Fibroblast of skin of scalp (primary cell): ENCODE measurements at regions not wholly inside any gene's neighbourhood (a gene's known extent, or its start where the extent isn't known, plus 50 kb on each side); places are given as distances from the start of the nearest gene placed in this dataset.
"Not testable (repeated sequence)": the region's sequence is repeated elsewhere in the genome, so short reads cannot be mapped to it uniquely, and the experiment has no call there.

Source experiments
- DNase-seq: peaks from one replicate; pipeline ENCODE4 v3.0.0-alpha.2; 2013

- peak; percentile 76 for DNase-seq
These were observed 90.3 kb downstream of the RPL27A start for GRCh38 chr11:8772571-8773519.

- DNase-seq: no peak
These were observed 91.4 kb downstream of the RPL27A start for GRCh38 chr11:8773916-8774539.

DNA sequence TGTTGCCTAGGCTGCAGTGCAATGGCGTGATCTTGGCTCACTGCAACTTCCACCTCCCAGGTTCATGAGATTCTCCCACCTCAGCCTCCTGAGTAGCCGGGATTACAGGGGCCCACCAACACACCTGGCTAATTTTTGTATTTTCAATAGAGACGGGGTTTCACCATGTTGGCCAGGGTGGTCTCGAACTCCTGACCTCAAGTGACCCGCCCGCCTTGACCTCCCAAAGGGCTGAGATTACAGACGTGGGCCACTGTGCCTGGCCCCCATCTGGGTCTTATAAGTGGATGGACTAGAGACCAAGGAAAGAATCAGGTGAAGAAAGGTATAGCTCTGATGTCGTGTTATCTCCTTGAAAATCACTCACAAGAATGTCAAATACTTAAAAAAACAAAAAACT is 92.3 kb downstream of the RPL27A start:
- DNase-seq: not testable (repeated sequence)

DNA sequence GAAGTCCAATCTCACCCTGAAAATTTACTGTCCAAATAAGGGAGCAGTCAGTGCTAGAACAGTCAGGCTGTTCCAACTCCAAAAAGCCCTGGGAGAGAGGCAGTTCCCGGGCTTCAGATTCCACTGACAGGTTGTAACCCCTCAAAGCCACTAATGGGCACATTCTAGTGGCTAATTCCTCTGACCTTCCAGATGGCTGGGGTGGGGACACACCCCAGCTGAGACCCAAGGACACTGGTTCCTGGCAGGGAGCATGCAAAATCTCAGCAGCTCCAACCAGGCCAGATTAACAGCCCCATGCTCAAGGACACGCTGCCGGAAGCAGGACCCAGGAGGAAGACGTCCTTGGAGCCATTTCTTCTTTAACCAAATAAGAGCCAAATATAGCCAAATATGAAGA is 92.7 kb downstream of the RPL27A start:
- DNase-seq: peak; percentile 56

- DNase-seq: no peak
These were observed 93.1 kb downstream of the RPL27A start for GRCh38 chr11:8775734-8776133.

DNA sequence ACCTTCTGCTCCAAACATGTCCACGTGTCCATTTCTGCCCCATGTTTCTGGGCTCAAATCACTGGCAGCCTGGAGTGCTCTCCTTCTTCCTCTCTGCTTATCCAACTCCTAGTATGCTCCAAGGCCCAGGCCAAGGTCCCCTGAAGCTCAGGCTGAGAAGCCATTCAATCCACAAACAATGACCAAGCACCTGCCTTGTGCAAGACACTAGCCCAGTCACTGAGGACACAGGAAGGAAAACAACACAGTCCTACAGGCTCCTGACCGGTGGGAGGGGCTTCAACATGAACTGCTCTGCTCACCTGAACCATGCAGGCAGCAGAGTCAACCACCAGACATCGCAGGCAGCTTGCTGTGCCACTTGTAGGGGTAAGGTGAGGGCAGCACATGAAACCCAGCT is 93.6 kb downstream of the RPL27A start:
- DNase-seq: no peak

- no peak for DNase-seq
These were observed 95.5 kb downstream of the RPL27A start for GRCh38 chr11:8777907-8778767.

- no peak for DNase-seq
These were observed 96.5 kb downstream of the RPL27A start for GRCh38 chr11:8779107-8779506.

DNA sequence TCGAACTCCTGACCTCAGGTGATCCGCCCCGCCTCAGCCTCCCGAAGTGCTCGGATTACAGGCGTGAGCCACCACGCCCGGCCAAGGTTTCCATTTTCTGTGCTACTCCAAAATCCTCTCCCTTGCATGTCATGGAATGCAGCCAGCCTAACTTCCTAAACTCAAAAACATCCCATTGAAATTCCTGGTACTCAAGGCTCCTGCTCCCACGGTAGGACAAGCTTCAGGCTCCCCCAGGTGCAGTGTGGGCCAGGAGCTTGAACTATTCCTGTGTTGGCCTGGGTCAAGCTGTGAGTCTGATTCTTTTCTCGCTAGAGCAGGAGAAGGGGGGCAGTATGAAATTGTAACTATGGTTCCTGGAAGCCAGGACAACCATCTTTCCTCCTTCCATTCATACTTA is 97.1 kb downstream of the RPL27A start:
- no peak for DNase-seq

DNA sequence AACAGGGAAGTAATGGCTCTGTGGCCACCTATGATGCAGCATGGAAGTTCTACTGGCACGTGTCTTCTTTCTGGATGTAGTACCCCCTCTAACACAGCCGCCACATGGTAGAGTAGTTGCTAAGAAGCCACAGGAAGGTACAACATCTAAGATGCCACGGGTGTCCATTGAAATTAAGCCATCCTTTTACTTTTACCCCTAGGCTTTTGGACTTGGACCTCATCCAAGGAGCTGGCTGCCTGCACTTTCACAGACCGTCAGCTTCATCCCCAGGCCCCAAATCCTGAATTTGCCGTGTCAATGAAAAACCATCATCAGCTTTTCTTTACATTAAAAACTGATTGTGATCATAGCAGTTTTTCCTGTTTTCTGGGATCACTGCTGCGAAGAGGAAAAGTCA is 102.4 kb downstream of the RPL27A start:
- no peak for DNase-seq

GRCh38 chr11:8785457-8785856 is 102.9 kb downstream of the RPL27A start:
- no peak for DNase-seq

GRCh38 chr11:8785998-8786397 is 103.4 kb downstream of the RPL27A start:
- DNase-seq: no peak

DNA sequence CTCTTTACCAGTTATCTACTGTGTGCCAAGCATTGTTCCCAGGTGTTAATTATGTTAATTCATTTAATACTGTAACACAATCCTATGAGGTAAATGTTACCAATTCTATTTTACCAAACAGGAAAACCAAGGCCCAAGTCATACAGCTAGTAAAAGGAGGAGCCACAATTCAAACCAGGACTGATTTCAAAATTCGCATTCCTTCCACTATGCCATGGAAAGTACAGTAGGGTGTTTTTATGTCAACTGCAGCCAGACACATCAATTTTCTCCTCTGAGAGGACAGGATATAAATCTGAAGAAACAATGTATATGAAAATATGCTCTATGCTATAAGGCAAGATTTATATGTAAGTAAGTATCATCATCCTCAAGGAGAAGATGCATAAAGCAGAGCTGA is 104.3 kb downstream of the RPL27A start:
- peak; percentile 45 for DNase-seq

GRCh38 chr11:8787372-8787771 is 104.8 kb downstream of the RPL27A start:
- no peak for DNase-seq

DNA sequence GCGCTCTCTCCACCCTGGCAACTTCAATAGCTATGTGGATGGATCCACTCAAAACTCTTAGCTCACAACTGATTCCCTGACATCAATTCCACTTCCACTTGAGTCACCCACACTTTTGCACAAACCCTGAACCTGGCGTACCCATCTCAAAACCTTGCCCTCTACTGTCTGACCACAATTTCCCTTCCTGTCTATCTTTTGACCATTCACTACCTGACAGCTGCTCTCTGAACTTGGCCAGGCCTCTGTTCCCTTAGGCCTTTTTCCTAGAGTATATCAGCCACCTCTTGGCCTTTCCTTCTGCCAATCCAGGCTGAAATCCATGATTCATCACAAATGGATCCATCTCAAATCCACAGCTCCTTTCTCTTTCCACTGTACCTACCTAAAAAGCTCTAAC is 106.0 kb downstream of the RPL27A start:
- DNase-seq: no peak

DNA sequence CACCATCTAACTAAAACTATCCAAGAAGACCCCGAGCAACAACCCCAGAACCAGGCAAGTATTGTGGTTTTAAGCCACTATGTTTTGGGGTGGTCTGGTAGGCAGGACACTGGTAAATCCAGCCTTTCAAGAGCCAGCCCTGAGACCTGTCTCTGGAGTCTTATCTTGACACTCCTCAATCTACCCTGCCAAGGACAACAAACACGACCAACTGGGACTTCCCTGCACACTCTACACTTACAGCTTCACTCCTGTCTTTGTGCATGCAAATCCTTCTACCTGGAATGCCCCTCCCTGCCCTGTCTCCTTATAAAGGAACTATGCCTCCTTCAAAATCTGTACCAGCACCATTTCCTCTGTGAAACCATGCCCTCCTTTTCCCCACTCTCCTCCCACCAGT is 107.3 kb downstream of the RPL27A start:
- DNase-seq: no peak

- DNase-seq: no peak
These were observed 108.4 kb downstream of the RPL27A start for GRCh38 chr11:8790968-8791367.

DNA sequence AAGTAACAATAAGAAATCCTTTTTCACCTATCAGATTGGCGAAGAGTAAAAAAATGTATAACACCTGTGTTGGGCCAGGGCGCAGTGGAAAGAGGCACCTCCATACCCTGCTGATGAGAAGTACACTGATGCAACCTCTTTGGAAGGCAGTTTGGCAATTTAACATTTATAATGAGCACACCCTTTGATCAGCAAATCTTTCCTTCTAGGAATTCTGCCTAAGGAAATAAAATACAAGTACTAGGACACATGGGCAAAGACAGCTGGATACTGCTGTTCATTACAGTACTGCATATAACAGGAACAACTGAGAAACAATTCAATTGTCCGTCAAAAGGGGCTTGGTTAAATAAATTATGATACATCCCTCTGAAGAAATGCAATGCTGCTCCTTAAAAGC is 110.1 kb downstream of the RPL27A start:
- DNase-seq: no peak

- DNase-seq: no peak
These were observed 110.7 kb downstream of the RPL27A start for GRCh38 chr11:8793114-8793777.

DNA sequence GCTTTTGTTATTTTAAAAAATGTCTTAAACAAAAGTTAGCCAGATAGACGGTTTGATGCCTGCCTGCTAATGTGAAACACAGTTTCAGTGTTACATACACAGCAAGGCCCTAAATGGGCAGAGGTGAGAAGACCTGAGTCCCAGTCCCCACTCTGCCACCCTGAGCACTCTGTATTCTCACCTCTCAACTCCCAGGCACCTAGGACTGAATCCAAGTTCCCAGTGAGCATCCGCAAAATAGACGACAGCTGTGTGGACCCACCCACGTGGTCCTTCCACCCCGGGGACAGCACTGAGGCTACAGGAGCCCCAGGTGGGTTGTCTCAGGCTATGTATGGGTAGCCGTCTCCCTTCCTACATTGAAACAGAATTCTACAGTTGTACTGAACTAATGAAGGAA is 111.5 kb downstream of the RPL27A start:
- no peak for DNase-seq

GRCh38 chr11:8794677-8795103 is 112.1 kb downstream of the RPL27A start:
- DNase-seq: no peak

DNA sequence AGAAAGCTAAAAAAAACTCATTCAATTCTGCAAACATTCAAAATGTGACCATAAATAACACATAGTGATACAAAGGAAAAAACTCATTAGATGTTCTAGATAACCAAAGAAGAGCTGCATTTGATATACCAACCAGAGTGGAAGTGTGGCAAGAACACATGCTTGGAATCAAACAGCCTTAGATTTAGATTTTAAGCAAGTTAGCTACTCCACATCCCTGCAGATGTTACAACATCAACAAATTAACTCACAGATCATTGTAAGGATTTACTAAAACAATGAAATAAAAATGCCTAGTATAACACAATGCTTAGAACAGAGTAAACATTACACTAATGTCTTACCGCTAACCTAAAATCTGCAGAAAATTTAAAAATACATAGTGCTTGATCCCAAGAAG is 114.0 kb upstream of the AKIP1 start:
- DNase-seq: no peak

GRCh38 chr11:8799273-8799672 is 111.7 kb upstream of the AKIP1 start:
- DNase-seq: no peak
